Activated naive CD4-positive, alpha-beta T cell treated with anti-CD3 and anti-CD28 coated beads, Interleukin-2, amount 10 ng/mL, durations not matched to agents 7 days and 5 days (primary cell): ENCODE measurements at regions not wholly inside any gene's neighbourhood (a gene's known extent, or its start where the extent isn't known, plus 50 kb on each side); places are given as distances from the start of the nearest gene placed in this dataset.
"Not testable (repeated sequence)": the region's sequence is repeated elsewhere in the genome, so short reads cannot be mapped to it uniquely, and the experiment has no call there.

Source experiments
- CTCF ChIA-PET: fragments of 350-600 bp; sonication (Branson Sonifier 250); formaldehyde crosslinking; loops from one replicate; lab custom pipeline; 2021; ENCODE audit warnings: antibody characterized with exemption; lab: Charles Lee
- DNase-seq: peaks from one replicate; pipeline ENCODE4 v3.0.0-alpha.2; 2020
- H3K27ac Mint-ChIP-seq: one replicate; pipeline ENCODE4 v1.8.0; 2021; ENCODE audit warnings: mild to moderate bottlenecking, moderate library complexity, mixed read lengths
- H3K27me3 Mint-ChIP-seq: one replicate; pipeline ENCODE4 v1.8.0; 2021; ENCODE audit warnings: mild to moderate bottlenecking, mixed read lengths
- H3K36me3 Mint-ChIP-seq: one replicate; pipeline ENCODE4 v1.8.0; 2021; ENCODE audit warnings: mixed read lengths
- H3K4me1 Mint-ChIP-seq: one replicate; pipeline ENCODE4 v1.8.0; 2021; ENCODE audit warnings: mixed read lengths
- H3K4me3 Mint-ChIP-seq: one replicate; pipeline ENCODE4 v1.8.0; 2021; ENCODE audit warnings: mild to moderate bottlenecking, moderate library complexity, mixed read lengths
- H3K9me3 Mint-ChIP-seq: one replicate; pipeline ENCODE4 v1.8.0; 2021; ENCODE audit warnings: mixed read lengths

- H3K9me3 Mint-ChIP-seq, result peaks cover 17% of the 10 kb centered on the region
- no peak overlapping the region for H3K4me3 Mint-ChIP-seq
- H3K36me3 Mint-ChIP-seq, result no peaks in the 10 kb centered on the region
- no peak for DNase-seq
- H3K4me1 Mint-ChIP-seq, result no peaks in the 10 kb centered on the region
- CTCF ChIA-PET, result no interaction called here
- no peak overlapping the region for H3K27ac Mint-ChIP-seq
- no peaks in the 10 kb centered on the region for H3K27me3 Mint-ChIP-seq
Observed at GRCh38 chr6:76876922-76877553, 586.3 kb downstream of the HTR1B start.

GRCh38 chr6:76876430-76876829 lies 586.9 kb downstream of the HTR1B start:
- H3K36me3 Mint-ChIP-seq, CTCF ChIA-PET, H3K27me3 Mint-ChIP-seq, H3K4me1 Mint-ChIP-seq, H3K27ac Mint-ChIP-seq, H3K4me3 Mint-ChIP-seq, DNase-seq: not testable (repeated sequence)
- peaks cover 16% of the 10 kb centered on the region for H3K9me3 Mint-ChIP-seq

GRCh38 chr6:76867182-76867581 lies 596.1 kb downstream of the HTR1B start:
- peaks cover 3% of the 10 kb centered on the region for H3K9me3 Mint-ChIP-seq
- DNase-seq, result no peak
- no peak overlapping the region for H3K27ac Mint-ChIP-seq
- no peaks in the 10 kb centered on the region for H3K4me1 Mint-ChIP-seq
- CTCF ChIA-PET, result no interaction called here
- H3K4me3 Mint-ChIP-seq, result no peak overlapping the region
- no peaks in the 10 kb centered on the region for H3K27me3 Mint-ChIP-seq
- H3K36me3 Mint-ChIP-seq, result no peaks in the 10 kb centered on the region

- Mint-ChIP-seq H3K36me3 (no peaks in the 10 kb centered on the region), H3K27ac (no peak overlapping the region), H3K4me1 (no peaks in the 10 kb centered on the region), H3K4me3 (no peak overlapping the region), H3K9me3 (peaks cover 3% of the 10 kb centered on the region), H3K27me3 (no peaks in the 10 kb centered on the region)
- CTCF ChIA-PET, result no interaction called here
- no peak for DNase-seq
Observed at GRCh38 chr6:76866091-76866915, 597.0 kb downstream of the HTR1B start.

- no peak overlapping the region for H3K27ac Mint-ChIP-seq
- H3K9me3 Mint-ChIP-seq, result no peaks in the 10 kb centered on the region
- no peak for DNase-seq
- H3K4me3 Mint-ChIP-seq, result no peak overlapping the region
- CTCF ChIA-PET, result interaction anchor here (0.5 kb wide), 1 partner anchor 273 kb away, joined by 3 read pairs; no protein-coding TSS in a partner anchor
- H3K36me3 Mint-ChIP-seq, result no peaks in the 10 kb centered on the region
- no peaks in the 10 kb centered on the region for H3K4me1 Mint-ChIP-seq
- no peaks in the 10 kb centered on the region for H3K27me3 Mint-ChIP-seq
Observed at GRCh38 chr6:76862936-76863335, 600.4 kb downstream of the HTR1B start.

GRCh38 chr6:76861403-76861802 lies 601.9 kb downstream of the HTR1B start:
- Mint-ChIP-seq H3K27ac (no peak overlapping the region), H3K4me1 (no peaks in the 10 kb centered on the region)
- DNase-seq, result no peak

GRCh38 chr6:76856065-76856464 lies 607.2 kb downstream of the HTR1B start:
- Mint-ChIP-seq H3K9me3 (no peaks in the 10 kb centered on the region), H3K4me1 (no peaks in the 10 kb centered on the region), H3K4me3 (no peak overlapping the region), H3K27ac (no peak overlapping the region), H3K27me3 (no peaks in the 10 kb centered on the region), H3K36me3 (no peaks in the 10 kb centered on the region)
- CTCF ChIA-PET, result no interaction called here
- no peak for DNase-seq

More at GRCh38 chr6:76861403-76861802, 601.9 kb downstream of the HTR1B start:
- Mint-ChIP-seq H3K36me3 (no peaks in the 10 kb centered on the region), H3K27me3 (no peaks in the 10 kb centered on the region), H3K9me3 (no peaks in the 10 kb centered on the region), H3K4me3 (no peak overlapping the region)
- CTCF ChIA-PET, result interaction anchor here (1.9 kb wide), 1 partner anchor 926 kb away, joined by 5 read pairs; no protein-coding TSS in a partner anchor

- no peak overlapping the region for H3K27ac Mint-ChIP-seq
- CTCF ChIA-PET, result no interaction called here
- no peak overlapping the region for H3K4me3 Mint-ChIP-seq
- peaks cover 2% of the 10 kb centered on the region for H3K9me3 Mint-ChIP-seq
- H3K27me3 Mint-ChIP-seq, result no peaks in the 10 kb centered on the region
- no peaks in the 10 kb centered on the region for H3K4me1 Mint-ChIP-seq
- no peaks in the 10 kb centered on the region for H3K36me3 Mint-ChIP-seq
- DNase-seq, result no peak
Observed at GRCh38 chr6:76852776-76853175, 610.5 kb downstream of the HTR1B start.

GRCh38 chr6:76849274-76849970 lies 613.9 kb downstream of the HTR1B start:
- CTCF ChIA-PET, DNase-seq, H3K36me3 Mint-ChIP-seq, H3K4me3 Mint-ChIP-seq, H3K27me3 Mint-ChIP-seq, H3K27ac Mint-ChIP-seq, H3K4me1 Mint-ChIP-seq: not testable (repeated sequence)
- H3K9me3 Mint-ChIP-seq, result peaks cover 15% of the 10 kb centered on the region

GRCh38 chr6:76843054-76843822 lies 620.1 kb downstream of the HTR1B start:
- CTCF ChIA-PET, result no interaction called here
- Mint-ChIP-seq H3K27ac (no peak overlapping the region), H3K27me3 (no peaks in the 10 kb centered on the region), H3K36me3 (no peaks in the 10 kb centered on the region), H3K4me1 (no peaks in the 10 kb centered on the region), H3K9me3 (peaks cover 18% of the 10 kb centered on the region), H3K4me3 (no peak overlapping the region)
- no peak for DNase-seq

- Mint-ChIP-seq H3K4me1 (no peaks in the 10 kb centered on the region), H3K4me3 (no peak overlapping the region), H3K27ac (no peak overlapping the region), H3K36me3 (no peaks in the 10 kb centered on the region), H3K9me3 (peaks cover 9% of the 10 kb centered on the region), H3K27me3 (no peaks in the 10 kb centered on the region)
- CTCF ChIA-PET, result no interaction called here
- DNase-seq, result no peak
Observed at GRCh38 chr6:76840865-76841264, 622.4 kb downstream of the HTR1B start.

GRCh38 chr6:76840041-76840745 lies 623.1 kb downstream of the HTR1B start:
- no peaks in the 10 kb centered on the region for H3K36me3 Mint-ChIP-seq
- H3K4me1 Mint-ChIP-seq, result no peaks in the 10 kb centered on the region
- H3K27ac Mint-ChIP-seq, result no peak overlapping the region
- peaks cover 6% of the 10 kb centered on the region for H3K9me3 Mint-ChIP-seq
- no peak overlapping the region for H3K4me3 Mint-ChIP-seq
- no peak for DNase-seq
- no peaks in the 10 kb centered on the region for H3K27me3 Mint-ChIP-seq
- CTCF ChIA-PET, result no interaction called here

- Mint-ChIP-seq H3K36me3 (no peaks in the 10 kb centered on the region), H3K27me3 (no peaks in the 10 kb centered on the region), H3K4me3 (no peak overlapping the region), H3K27ac (no peak overlapping the region), H3K9me3 (peaks cover 5% of the 10 kb centered on the region), H3K4me1 (no peaks in the 10 kb centered on the region)
- DNase-seq, result no peak
- CTCF ChIA-PET, result no interaction called here
Observed at GRCh38 chr6:76839505-76839904, 623.8 kb downstream of the HTR1B start.
